GM23248 (cell line): ENCODE measurements at regions not wholly inside any gene's neighbourhood (a gene's known extent, or its start where the extent isn't known, plus 50 kb on each side); places are given as distances from the start of the nearest gene placed in this dataset.

Experiments
- EZH2 ChIP-seq: fragments of 200-600 bp; sonication (generic); IDR thresholded peaks from 2 replicates; pipeline ENCODE4 v1.6.1; 2018; ENCODE audit warnings: antibody characterized with exemption, mild to moderate bottlenecking; ENCODE audit not compliant: insufficient read depth, poor library complexity, severe bottlenecking
- EZH2phosphoT487 ChIP-seq: fragments of 200-600 bp; sonication (generic); IDR thresholded peaks from 2 replicates; pipeline ENCODE4 v1.6.1; 2018; ENCODE audit warnings: antibody characterized with exemption, moderate library complexity, mild to moderate bottlenecking, low read depth; ENCODE audit not compliant: insufficient read depth

DNA sequence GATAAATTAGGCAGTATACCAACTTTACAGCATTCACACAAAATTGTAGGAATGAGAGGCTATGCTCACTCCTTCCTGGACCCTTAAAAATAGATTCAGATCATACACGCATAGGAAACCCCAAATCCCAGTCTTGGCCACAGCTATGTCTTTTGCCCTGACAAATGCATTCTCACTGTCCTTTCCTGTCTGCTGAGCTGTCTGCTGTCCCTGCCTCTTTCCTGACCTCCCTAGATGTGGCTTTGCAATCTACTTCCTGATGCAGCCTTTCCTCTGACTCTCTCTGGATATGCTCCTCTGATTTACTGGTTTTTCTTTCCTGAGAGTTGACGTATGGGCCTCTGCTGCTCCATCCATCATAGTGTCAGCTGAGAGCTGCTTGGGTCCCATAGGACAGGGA, 59.8 kb upstream of the SLC35F3 start:
- TF ChIP-seq EZH2: no peak
- TF ChIP-seq EZH2phosphoT487: no peak
